Cardiac fibroblast (primary cell): ENCODE measurements at regions not wholly inside any gene's neighbourhood (a gene's known extent, or its start where the extent isn't known, plus 50 kb on each side); places are given as distances from the start of the nearest gene placed in this dataset.

Experiments
- DNase-seq, 2 donors: peaks; one replicate each; pipeline versions ENCODE4 v3.0.0 to v3.0.0-alpha.2; 2010; ENCODE audit warnings: low read depth in 2 of 2
- H3K4me3 ChIP-seq, 2 donors: replicated peaks in 1 of 2; 1 replicate in 1 of 2; 2 replicates in 1 of 2; pipeline ENCODE4 v1.5.1; 2011; ENCODE audit warnings: low read depth in 2 of 2, low read length in 2 of 2, mild to moderate bottlenecking in 2 of 2, moderate library complexity in 1 of 2
- TF ChIP-seq, protein P1 (sequence below): IDR thresholded peaks from one replicate; pipeline ENCODE4 v1.5.1; 2011; ENCODE audit warnings: low read depth, mild to moderate bottlenecking, low read length, inconsistent platforms

GRCh38 chr3:117254985-117255384 is 545.4 kb downstream of the TUSC7 start:
- no peak overlapping the region for H3K4me3 ChIP-seq
- TF ChIP-seq, protein P1, sequence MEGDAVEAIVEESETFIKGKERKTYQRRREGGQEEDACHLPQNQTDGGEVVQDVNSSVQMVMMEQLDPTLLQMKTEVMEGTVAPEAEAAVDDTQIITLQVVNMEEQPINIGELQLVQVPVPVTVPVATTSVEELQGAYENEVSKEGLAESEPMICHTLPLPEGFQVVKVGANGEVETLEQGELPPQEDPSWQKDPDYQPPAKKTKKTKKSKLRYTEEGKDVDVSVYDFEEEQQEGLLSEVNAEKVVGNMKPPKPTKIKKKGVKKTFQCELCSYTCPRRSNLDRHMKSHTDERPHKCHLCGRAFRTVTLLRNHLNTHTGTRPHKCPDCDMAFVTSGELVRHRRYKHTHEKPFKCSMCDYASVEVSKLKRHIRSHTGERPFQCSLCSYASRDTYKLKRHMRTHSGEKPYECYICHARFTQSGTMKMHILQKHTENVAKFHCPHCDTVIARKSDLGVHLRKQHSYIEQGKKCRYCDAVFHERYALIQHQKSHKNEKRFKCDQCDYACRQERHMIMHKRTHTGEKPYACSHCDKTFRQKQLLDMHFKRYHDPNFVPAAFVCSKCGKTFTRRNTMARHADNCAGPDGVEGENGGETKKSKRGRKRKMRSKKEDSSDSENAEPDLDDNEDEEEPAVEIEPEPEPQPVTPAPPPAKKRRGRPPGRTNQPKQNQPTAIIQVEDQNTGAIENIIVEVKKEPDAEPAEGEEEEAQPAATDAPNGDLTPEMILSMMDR: no peak
- DNase-seq: no peak

DNA sequence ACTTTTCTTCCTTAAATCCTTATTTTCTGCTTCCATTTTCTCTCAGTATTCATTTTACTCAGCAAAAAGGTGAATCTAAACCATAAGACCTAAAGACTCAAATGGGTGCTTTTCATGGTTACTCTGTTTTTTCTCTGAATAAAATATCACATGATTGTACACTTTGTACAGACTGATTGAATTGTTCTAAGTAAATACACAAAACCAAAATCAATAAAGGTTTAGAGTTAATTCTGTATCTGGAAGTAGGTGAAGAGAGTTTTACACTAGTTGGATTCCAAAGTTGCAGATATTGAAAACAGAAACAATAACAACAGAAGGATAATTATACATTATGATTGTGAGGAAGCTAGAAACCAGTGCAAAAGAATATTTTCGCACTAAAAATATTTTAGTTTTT is 546.2 kb downstream of the TUSC7 start:
- H3K4me3 ChIP-seq: no peak overlapping the region
- TF ChIP-seq, protein P1: no peak
- no peak for DNase-seq

- H3K4me3 ChIP-seq: no peak overlapping the region
- DNase-seq: no peak
- TF ChIP-seq, protein P1: no peak
These were observed 552.4 kb downstream of the TUSC7 start for GRCh38 chr3:117261983-117262421.

DNA sequence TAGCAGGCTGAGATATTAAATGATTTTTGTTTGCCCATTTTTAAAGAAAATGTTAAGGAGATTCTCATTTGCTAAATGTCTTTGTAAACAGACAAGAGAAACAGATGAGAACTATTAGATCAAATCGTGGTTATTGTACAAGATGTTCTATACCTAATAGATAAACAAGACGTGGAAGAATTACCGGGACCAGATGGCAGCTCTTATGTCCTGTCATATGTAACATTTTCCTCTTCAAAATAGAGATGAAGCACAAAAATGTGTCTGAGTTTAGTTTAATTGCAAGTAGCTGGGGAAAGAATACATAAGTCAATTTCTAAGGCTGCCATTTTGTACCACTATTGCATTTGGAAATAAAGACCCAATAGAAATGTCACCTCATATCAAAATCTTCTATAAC is 553.7 kb downstream of the TUSC7 start:
- no peak overlapping the region for H3K4me3 ChIP-seq
- TF ChIP-seq, protein P1: no peak
- DNase-seq: no peak

DNA sequence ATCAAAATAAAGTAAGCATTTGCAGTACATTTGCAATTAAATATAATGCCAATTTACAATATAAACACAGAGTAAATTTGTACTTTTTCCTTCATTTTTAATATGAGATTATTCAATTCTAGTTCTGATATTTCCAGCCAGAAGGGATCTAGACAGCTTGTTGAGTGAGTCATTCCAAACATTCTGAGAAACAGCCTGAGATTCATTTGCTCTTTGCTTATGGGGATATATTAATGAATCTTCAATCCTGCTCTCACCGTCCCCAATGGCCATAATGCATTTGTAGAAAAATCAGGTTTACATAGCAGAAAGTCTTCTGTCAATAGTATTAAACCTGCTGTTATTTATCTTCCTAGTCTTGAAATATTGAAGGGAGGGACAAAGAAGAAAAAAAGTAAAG is 554.2 kb downstream of the TUSC7 start:
- no peak overlapping the region for H3K4me3 ChIP-seq
- no peak for DNase-seq
- TF ChIP-seq, protein P1: no peak

GRCh38 chr3:117264204-117264994 is 554.8 kb downstream of the TUSC7 start:
- no peak for DNase-seq
- TF ChIP-seq, protein P1: no peak
- no peak overlapping the region for H3K4me3 ChIP-seq

DNA sequence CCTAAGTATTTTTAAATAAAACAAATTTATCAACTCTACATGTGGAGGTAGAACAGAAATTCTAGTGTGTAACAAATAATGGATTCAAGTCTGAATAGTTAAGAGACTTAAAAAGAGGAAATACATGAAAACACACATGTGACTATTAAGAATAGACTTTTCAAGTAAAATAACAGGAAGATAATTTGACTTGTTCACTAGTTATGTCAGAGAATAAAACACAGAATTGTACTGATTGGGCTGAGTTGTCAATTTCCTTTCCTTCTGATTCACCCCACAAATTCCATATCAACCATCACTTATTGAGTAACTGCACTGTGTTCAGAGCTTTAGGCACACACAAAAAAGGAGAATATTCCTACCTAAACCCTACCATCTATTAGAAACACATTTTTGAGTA is 557.2 kb downstream of the TUSC7 start:
- DNase-seq: no peak
- H3K4me3 ChIP-seq: no peak overlapping the region
- TF ChIP-seq, protein P1: no peak
